Suprapubic skin (tissue), 4 donors: ENCODE measurements at regions not wholly inside any gene's neighbourhood (a gene's known extent, or its start where the extent isn't known, plus 50 kb on each side); places are given as distances from the start of the nearest gene placed in this dataset.

ENCODE experiments used
- EP300 ChIP-seq: sonication (generic); formaldehyde crosslinking; IDR thresholded peaks from one replicate; pipeline ENCODE4 v1.6.1; 2017; ENCODE audit warnings: antibody characterized with exemption
- POLR2A ChIP-seq, 2 donors: fragments of 450-650 bp; IDR thresholded peaks; one replicate each; pipeline ENCODE4 v1.6.1; 2017; ENCODE audit warnings: antibody characterized with exemption in 2 of 2, mild to moderate bottlenecking in 2 of 2, moderate library complexity in 2 of 2
- POLR2AphosphoS5 ChIP-seq, 3 donors: sonication (generic); formaldehyde crosslinking; IDR thresholded peaks; one replicate each; pipeline ENCODE4 v1.6.1; 2017; ENCODE audit warnings: antibody characterized with exemption in 3 of 3
- TF ChIP-seq, protein P1 (sequence below), 2 donors: fragments of 200-600 bp in 1 of 2; fragments of 450-650 bp in 1 of 2; sonication (generic) in 1 of 2; IDR thresholded peaks; one replicate each; pipeline ENCODE4 v1.5.1; 2016 to 2019; ENCODE audit warnings: antibody characterized with exemption in 2 of 2, mild to moderate bottlenecking in 1 of 2, moderate library complexity in 1 of 2

DNA sequence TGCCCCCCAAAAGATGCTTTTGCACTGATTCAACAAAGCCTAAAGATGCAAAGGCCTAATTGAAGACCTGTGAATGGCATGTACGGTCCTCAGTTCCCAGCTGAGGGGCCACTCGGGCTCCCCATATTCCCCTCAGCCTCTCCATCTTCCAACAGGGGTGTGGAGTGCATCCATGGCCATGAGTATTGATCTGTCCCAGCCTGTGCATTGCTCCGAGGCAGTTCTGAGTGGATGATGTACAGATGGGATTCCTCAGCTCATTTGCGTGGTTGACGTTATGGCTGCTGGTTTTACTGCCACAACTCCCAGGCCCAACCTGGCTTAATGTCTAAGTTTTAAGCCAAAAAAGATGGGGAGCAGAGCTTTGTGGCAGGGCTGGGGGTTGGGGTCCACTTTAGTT is 162.7 kb upstream of the ZNF267 start:
- TF ChIP-seq, protein P1, sequence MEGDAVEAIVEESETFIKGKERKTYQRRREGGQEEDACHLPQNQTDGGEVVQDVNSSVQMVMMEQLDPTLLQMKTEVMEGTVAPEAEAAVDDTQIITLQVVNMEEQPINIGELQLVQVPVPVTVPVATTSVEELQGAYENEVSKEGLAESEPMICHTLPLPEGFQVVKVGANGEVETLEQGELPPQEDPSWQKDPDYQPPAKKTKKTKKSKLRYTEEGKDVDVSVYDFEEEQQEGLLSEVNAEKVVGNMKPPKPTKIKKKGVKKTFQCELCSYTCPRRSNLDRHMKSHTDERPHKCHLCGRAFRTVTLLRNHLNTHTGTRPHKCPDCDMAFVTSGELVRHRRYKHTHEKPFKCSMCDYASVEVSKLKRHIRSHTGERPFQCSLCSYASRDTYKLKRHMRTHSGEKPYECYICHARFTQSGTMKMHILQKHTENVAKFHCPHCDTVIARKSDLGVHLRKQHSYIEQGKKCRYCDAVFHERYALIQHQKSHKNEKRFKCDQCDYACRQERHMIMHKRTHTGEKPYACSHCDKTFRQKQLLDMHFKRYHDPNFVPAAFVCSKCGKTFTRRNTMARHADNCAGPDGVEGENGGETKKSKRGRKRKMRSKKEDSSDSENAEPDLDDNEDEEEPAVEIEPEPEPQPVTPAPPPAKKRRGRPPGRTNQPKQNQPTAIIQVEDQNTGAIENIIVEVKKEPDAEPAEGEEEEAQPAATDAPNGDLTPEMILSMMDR (IDR thresholded peaks at IDR 0.05) = no peak
- TF ChIP-seq POLR2A (IDR thresholded peaks at IDR 0.05) (no peak), EP300 (no peak), POLR2AphosphoS5 (IDR thresholded peaks at IDR 0.05) (no peak)
